ENCODE measurements at regions not wholly inside any gene's neighbourhood (a gene's known extent, or its start where the extent isn't known, plus 50 kb on each side); places are given as distances from the start of the nearest gene placed in this dataset.

DNA sequence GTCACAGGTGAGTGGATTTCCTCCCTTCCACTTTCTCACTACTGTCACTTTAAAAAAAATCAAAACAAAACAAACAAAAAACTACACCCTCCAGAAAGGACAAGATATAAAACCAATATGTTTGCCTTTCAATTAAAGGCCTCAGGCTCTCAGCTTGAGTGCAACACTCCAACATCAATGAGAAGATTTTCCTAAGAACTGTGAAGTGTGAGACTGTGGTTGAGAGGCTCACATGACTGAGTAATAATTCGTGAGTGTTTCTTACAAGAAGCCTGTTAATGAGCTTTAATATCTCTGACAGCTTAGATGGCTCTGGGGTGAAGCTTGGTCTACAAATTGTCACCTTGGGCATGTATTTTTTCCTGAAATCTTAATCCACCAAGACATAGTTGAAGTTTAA, 216.1 kb downstream of the ETAA1 start:
- TF ChIP-seq, protein P1, sequence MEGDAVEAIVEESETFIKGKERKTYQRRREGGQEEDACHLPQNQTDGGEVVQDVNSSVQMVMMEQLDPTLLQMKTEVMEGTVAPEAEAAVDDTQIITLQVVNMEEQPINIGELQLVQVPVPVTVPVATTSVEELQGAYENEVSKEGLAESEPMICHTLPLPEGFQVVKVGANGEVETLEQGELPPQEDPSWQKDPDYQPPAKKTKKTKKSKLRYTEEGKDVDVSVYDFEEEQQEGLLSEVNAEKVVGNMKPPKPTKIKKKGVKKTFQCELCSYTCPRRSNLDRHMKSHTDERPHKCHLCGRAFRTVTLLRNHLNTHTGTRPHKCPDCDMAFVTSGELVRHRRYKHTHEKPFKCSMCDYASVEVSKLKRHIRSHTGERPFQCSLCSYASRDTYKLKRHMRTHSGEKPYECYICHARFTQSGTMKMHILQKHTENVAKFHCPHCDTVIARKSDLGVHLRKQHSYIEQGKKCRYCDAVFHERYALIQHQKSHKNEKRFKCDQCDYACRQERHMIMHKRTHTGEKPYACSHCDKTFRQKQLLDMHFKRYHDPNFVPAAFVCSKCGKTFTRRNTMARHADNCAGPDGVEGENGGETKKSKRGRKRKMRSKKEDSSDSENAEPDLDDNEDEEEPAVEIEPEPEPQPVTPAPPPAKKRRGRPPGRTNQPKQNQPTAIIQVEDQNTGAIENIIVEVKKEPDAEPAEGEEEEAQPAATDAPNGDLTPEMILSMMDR (IDR thresholded peaks at IDR 0.05) = no peak
- TF ChIP-seq POLR2A (IDR thresholded peaks at IDR 0.05) = no peak
